ENCODE measurements at regions not wholly inside any gene's neighbourhood (a gene's known extent, or its start where the extent isn't known, plus 50 kb on each side); places are given as distances from the start of the nearest gene placed in this dataset.

DNA sequence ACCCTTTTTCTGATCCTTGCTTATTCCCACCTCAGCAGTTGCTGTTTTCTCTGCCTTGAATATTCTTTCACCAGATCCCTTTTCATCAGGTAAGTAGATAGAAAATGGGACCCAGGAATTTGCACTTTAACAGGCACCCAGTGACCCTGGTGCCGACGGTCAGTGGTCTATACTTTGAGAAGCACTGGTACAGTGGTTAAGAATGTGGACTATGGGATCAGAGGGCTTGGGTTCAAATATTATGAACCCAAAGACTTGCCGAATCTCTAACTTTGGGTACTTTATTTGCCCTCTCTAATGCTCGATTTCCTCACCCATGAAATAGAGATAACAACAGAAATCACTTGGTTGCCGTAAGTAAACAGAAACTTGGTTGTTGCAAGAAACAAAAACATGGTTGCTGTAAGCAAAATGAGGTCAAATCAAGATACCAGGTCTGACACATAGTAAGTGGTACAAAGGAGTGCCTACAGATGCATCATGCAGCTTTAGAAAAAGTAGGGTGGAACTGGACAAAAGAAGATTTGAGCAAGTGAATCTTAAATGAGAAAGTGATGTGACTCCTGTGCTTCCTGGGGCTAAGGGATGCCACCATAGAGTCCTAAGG, 69.5 kb upstream of the GLS start:
- no peak for DNase-seq

DNA sequence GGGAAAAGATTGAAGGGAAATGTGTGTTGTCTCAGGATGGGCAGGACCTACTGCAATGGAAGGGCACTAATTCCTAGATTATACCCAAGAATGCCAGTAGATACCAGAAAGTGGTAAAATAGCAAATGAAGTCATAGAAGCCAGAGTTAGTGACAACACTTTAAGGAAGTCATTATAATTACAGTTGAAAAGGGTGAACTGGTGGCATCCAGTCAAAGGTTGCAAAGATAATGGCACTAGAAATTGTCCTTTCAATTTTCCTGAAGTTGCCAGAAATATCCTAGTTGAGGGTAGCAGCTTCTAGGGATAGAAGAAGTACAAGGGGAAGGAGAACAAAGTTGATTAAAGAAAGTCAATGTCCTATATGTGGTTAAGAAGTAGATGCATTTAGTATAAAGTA, 68.8 kb upstream of the GLS start:
- no peak for DNase-seq

- DNase-seq: no peak
Measured at GRCh38 chr2:190812506-190813294, 67.9 kb upstream of the GLS start.

DNA sequence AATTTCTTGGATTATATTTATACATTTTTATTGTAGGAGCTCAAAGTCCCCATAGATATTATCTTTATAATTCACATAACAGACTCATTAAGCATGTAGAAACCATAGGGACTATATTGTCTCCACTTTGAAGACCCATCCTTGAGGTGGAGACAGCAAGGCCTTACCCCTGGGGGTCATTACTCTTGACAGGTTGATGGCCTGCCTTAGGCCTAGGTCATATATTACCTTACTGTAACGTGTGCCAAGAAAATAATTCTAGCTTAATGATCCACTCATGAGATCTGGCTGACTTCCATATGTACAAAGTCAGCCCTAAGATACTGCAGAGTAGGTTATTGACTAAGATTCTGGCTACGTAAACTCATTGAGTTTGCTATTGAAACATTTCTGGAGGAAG, 65.4 kb upstream of the GLS start:
- DNase-seq: no peak

- DNase-seq: no peak
Measured at GRCh38 chr2:190817082-190817481, 63.5 kb upstream of the GLS start.

DNA sequence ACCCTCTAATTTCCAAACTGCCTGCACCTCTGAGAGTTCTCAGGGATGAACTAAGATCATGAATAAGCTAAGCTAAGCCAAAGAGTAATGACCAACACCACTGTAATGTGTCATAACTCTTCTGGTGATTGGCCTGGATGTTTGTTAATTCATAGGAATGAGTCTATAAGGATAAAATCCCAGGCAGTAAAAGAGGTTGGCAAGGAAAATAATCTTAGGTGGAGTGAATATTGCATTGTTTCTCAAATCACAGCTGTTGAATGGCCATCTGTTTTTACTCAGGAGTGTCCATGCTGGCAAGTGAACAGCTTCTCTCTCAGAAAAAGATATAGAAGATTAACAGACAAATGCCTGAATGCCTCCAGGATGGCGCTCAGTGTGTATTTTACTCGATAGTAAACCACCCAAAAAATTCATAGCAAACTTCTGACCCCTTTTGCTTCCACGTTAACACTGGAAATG, 60.8 kb upstream of the GLS start:
- no peak for DNase-seq

DNA sequence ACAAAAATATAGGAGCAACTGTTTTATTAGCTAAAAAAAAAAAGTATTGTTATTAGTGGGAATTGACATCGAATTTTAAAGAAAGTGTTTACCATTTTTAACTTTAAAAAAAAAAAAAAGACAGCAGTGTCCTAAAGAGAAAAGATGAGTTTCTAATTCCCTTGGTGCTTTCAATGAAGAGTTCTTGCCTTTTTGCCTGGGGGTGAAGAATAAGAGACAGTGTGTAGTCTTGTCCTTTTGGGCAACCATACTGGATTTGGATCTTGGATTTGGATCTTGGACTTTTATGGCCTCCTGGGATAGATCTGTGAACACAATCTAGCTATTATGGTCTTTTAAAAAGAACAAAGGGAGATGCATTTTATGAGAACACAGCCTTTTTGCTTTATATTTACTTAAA, 60.2 kb upstream of the GLS start:
- no peak for DNase-seq

DNA sequence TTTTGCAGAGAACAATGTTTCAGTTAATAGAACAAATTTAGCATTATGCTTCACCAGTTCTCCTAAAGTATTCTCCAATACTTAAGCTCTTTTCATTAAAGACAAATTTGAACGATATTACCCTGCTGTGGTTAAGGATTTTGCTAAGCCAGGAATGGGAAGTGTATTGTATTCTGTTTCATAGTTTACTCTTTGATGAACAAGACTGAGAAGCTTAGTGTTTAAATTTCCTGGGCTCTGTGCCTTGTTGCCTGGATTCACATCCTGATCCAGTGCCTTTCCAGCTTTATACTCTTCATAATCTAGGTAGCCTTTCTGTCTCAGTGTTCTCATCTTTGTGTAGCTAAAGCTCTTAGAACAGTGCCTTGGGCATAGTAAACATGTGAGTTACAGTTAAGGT, 58.6 kb upstream of the GLS start:
- no peak for DNase-seq

DNA sequence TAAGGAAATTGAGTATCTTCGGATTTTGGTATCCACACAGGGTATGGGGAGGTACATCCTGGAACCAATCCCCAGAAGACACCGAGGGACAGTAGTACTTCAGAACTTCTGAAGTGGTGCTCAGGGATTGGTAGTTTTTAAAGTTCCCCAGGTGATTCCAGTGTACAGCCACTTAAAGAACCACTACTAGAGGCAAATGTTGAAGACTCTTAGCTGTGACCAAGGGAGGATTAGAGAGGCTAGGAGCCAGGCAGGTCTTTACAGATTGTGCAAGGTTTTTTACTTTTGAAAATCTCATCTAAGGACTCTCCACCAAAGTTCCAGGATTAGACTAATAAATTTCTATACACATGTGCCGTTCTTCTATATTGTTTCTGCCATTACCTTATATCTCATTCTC, 52.9 kb upstream of the GLS start:
- DNase-seq: no peak

DNA sequence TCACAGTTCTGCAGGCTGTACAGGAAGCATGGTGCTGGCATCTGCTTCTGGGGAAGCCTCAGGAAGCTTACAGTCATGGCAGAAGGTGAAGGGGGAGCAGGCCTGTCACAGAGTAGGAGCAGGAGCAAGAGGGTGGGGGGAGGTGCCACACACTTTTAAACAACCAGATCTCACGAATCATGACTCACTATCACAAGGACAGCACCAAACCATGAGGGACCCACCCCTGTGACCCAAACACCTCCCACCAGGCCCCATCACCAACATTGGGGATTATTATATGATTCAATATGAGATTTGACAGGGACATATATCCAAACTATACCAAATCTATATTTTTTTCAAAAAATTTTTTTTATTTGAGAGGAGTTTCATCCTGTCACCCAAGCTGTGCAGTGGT, 51.0 kb upstream of the GLS start:
- DNase-seq: no peak

All from NCI-H2029 (cell line).